Gastrocnemius medialis (tissue), 4 donors: ENCODE measurements at regions not wholly inside any gene's neighbourhood (a gene's known extent, or its start where the extent isn't known, plus 50 kb on each side); places are given as distances from the start of the nearest gene placed in this dataset.

Source experiments
- ATAC-seq, 2 donors: fragments of 150-250 bp; one replicate each; pipeline ENCODE4 v1.9.1; 2016
- DNase-seq, 2 donors: peaks; one replicate each; pipeline ENCODE4 v3.0.0-alpha.2; 2019
- H3K27ac ChIP-seq, 4 donors: fragments of 200-600 bp; sonication (generic); 1 replicate in 1 of 4; 2 replicates in 3 of 4; pipeline ENCODE4 v1.5.1; 2016 to 2018; ENCODE audit warnings: mild to moderate bottlenecking in 2 of 4, moderate library complexity in 1 of 4
- H3K27me3 ChIP-seq, 3 donors: fragments of 200-600 bp; sonication (generic) in 2 of 3; 1 replicate in 1 of 3; 2 replicates in 2 of 3; pipeline versions ENCODE4 v1.5.1 to v1.6.0; 2016 to 2019; ENCODE audit warnings: mild to moderate bottlenecking in 1 of 3, moderate library complexity in 1 of 3
- H3K36me3 ChIP-seq, 2 donors: fragments of 200-600 bp; sonication (generic) in 1 of 2; one replicate each; pipeline ENCODE4 v1.5.1; 2017 to 2018
- H3K4me1 ChIP-seq, 2 donors: fragments of 200-600 bp; sonication (generic) in 1 of 2; one replicate each; pipeline ENCODE4 v1.5.1; 2016 to 2017; ENCODE audit warnings: mild to moderate bottlenecking in 2 of 2
- H3K4me3 ChIP-seq, 4 donors: fragments of 200-600 bp; sonication (generic) in 3 of 4; 1 replicate in 1 of 4; 2 replicates in 3 of 4; pipeline ENCODE4 v1.5.1; 2016 to 2019; ENCODE audit warnings: mild to moderate bottlenecking in 2 of 4
- H3K9me3 ChIP-seq, 3 donors: fragments of 200-600 bp; sonication (generic) in 2 of 3; 1 replicate in 1 of 3; 2 replicates in 2 of 3; pipeline ENCODE4 v1.5.1; 2016 to 2019
- POLR2A ChIP-seq, 2 donors: fragments of 450-650 bp; IDR thresholded peaks; one replicate each; pipeline ENCODE4 v1.6.1; 2017; ENCODE audit warnings: antibody characterized with exemption in 2 of 2, mild to moderate bottlenecking in 2 of 2, moderate library complexity in 2 of 2
- in situ Hi-C, 4 donors: fragments of 200-750 bp; cut with MboI; loops; one replicate each; pipeline versions ENCODE4 v1.15.0 to v1.8.0; 2017; ENCODE audit warnings: low sequenced_read_pairs in 4 of 4
- intact Hi-C: fragments of 100-400 bp; cut with DNase I; formaldehyde crosslinking; loops from one replicate; pipeline ENCODE4 v1.15.1; 2023; ENCODE audit warnings: low total_unique reads
- TF ChIP-seq, protein P1 (sequence below), 5 experiments: fragments of 450-650 bp in 3 of 5; fragments of 200-600 bp in 2 of 5; sonication (generic) in 2 of 5; IDR thresholded peaks in 4 of 5; conservative IDR thresholded peaks in 1 of 5; 1 replicate in 4 of 5; 2 replicates in 1 of 5; pipeline ENCODE4 v1.5.1; 2016 to 2019; ENCODE audit warnings: antibody characterized with exemption in 5 of 5, mild to moderate bottlenecking in 3 of 5, moderate library complexity in 3 of 5

DNA sequence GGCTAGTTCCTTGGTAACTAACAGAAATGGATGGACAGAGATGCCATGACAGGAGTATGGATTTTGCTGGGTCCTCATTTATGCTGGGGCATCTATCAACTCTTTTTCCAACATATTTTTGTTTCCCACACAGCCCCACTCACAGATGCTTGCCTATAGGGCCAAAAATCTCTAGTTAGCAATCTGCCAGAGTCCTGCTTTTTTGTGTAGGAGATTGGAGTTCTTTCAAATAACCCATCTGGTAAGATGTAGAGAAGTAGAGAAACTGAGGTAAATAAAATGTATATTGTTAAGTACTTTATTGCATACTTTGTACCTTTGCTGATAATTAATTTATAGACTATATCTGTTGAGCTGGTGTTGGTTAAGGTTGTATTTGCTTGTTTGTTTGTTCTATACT is 456.5 kb upstream of the GOLIM4 start:
- H3K27me3 ChIP-seq = no peaks in the 10 kb centered on the region
- TF ChIP-seq, protein P1, sequence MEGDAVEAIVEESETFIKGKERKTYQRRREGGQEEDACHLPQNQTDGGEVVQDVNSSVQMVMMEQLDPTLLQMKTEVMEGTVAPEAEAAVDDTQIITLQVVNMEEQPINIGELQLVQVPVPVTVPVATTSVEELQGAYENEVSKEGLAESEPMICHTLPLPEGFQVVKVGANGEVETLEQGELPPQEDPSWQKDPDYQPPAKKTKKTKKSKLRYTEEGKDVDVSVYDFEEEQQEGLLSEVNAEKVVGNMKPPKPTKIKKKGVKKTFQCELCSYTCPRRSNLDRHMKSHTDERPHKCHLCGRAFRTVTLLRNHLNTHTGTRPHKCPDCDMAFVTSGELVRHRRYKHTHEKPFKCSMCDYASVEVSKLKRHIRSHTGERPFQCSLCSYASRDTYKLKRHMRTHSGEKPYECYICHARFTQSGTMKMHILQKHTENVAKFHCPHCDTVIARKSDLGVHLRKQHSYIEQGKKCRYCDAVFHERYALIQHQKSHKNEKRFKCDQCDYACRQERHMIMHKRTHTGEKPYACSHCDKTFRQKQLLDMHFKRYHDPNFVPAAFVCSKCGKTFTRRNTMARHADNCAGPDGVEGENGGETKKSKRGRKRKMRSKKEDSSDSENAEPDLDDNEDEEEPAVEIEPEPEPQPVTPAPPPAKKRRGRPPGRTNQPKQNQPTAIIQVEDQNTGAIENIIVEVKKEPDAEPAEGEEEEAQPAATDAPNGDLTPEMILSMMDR (IDR thresholded peaks at IDR 0.05 in 4 of 5, conservative IDR thresholded peaks at IDR 0.05 in 1 of 5) = no peak
- TF ChIP-seq POLR2A (IDR thresholded peaks at IDR 0.05) = no peak
- no peak overlapping the region for H3K27ac ChIP-seq
- H3K4me1 ChIP-seq = no peaks in the 10 kb centered on the region
- DNase-seq (no peak), ATAC-seq (no peak)
- H3K36me3 ChIP-seq = no peaks in the 10 kb centered on the region
- no peaks in the 10 kb centered on the region for H3K9me3 ChIP-seq
- in situ Hi-C loops (no loop called here), intact Hi-C loops (no loop called here)
- no peak overlapping the region for H3K4me3 ChIP-seq

DNA sequence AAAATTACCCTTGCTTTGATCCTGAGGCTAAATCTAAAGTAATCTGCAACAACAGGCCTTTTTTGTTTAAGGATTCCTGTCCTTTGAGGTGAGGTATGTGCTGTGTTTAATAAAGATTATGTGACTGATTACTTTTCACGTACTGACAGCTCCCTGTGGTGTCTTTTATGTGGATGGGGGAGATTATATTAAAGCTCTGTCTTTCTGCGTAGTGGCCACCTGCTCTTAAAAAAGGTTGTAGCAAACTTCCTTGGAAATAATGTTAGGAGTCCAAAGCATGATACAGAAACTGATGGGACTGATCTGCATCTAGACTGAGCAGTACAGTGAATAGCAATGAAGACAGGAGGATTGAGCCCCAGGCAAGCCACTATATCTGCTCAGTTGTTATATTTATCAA is 453.0 kb upstream of the GOLIM4 start:
- H3K4me3 ChIP-seq = no peak overlapping the region
- no peak for ATAC-seq
- no peaks in the 10 kb centered on the region for H3K9me3 ChIP-seq
- no peak overlapping the region for H3K27ac ChIP-seq
- H3K4me1 ChIP-seq = no peaks in the 10 kb centered on the region
- no peaks in the 10 kb centered on the region for H3K27me3 ChIP-seq
- TF ChIP-seq POLR2A (IDR thresholded peaks at IDR 0.05) = no peak
- TF ChIP-seq, protein P1 (IDR thresholded peaks at IDR 0.05 in 4 of 5, conservative IDR thresholded peaks at IDR 0.05 in 1 of 5) = no peak
- no peaks in the 10 kb centered on the region for H3K36me3 ChIP-seq
- no peak for DNase-seq
- intact Hi-C loops = no loop called here
- in situ Hi-C loops = no loop called here

DNA sequence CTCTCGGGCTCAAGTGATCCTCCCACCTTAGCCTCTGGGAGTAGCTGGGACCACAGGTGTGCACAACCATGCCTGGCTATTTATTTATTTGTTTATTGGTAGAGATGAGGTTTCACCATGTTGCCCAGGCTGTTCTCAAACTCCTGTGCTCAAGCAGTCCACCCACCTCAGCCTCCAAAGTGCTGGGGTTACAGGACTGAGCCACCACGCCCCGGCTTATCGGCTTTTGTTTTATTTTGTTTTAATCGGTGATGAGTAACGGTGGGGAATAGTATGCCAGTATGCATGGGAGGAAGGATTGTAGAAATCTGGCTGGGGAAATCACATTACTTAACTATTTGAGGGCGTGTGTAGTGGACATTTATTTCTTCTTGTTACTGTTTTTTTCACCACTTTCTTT is 451.0 kb upstream of the GOLIM4 start:
- intact Hi-C loops (no loop called here), in situ Hi-C loops (no loop called here)
- DNase-seq (no peak), ATAC-seq (no peak)
- Histone ChIP-seq H3K4me3 (no peak overlapping the region), H3K4me1 (no peaks in the 10 kb centered on the region), H3K27me3 (no peaks in the 10 kb centered on the region), H3K9me3 (no peaks in the 10 kb centered on the region), H3K27ac (no peak overlapping the region), H3K36me3 (no peaks in the 10 kb centered on the region)
- TF ChIP-seq POLR2A (IDR thresholded peaks at IDR 0.05) = no peak
- TF ChIP-seq, protein P1 (IDR thresholded peaks at IDR 0.05 in 4 of 5, conservative IDR thresholded peaks at IDR 0.05 in 1 of 5) = no peak

DNA sequence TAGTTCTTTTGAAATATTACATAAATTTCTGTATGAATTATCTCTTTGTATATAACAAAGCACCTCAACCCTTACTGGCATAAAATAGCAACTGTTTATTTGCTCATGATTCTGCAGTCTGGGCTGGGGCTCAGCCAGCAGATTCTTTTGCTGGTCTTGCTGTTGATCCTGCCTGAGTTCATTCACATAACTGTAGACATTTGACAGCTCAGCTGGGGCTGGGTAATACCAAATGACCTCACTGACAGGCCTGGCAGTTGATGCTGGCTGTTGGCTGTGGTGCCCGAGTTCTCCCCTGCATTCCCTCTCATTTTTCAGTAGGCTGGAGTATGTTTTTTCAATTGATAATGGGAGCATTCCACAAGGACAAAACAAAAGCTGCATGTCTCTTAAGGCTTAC is 449.9 kb upstream of the GOLIM4 start:
- intact Hi-C loops = no loop called here
- DNase-seq (no peak), ATAC-seq (no peak)
- no peaks in the 10 kb centered on the region for H3K4me1 ChIP-seq
- no peaks in the 10 kb centered on the region for H3K36me3 ChIP-seq
- H3K9me3 ChIP-seq = no peaks in the 10 kb centered on the region
- no peak overlapping the region for H3K27ac ChIP-seq
- in situ Hi-C loops = no loop called here
- H3K4me3 ChIP-seq = no peak overlapping the region
- no peaks in the 10 kb centered on the region for H3K27me3 ChIP-seq
- TF ChIP-seq, protein P1 (IDR thresholded peaks at IDR 0.05 in 4 of 5, conservative IDR thresholded peaks at IDR 0.05 in 1 of 5) = no peak
- TF ChIP-seq POLR2A (IDR thresholded peaks at IDR 0.05) = no peak
